GM21526 (cell line): ENCODE measurements at regions not wholly inside any gene's neighbourhood (a gene's known extent, or its start where the extent isn't known, plus 50 kb on each side); places are given as distances from the start of the nearest gene placed in this dataset.

Source experiments
- ATAC-seq: cut with Tn5 transposase; IDR thresholded peaks from one replicate; pipeline ENCODE4 v1.9.1; 2021; ENCODE audit warnings: moderate library complexity; ENCODE audit not compliant: unreplicated experiment, low FRiP score

DNA sequence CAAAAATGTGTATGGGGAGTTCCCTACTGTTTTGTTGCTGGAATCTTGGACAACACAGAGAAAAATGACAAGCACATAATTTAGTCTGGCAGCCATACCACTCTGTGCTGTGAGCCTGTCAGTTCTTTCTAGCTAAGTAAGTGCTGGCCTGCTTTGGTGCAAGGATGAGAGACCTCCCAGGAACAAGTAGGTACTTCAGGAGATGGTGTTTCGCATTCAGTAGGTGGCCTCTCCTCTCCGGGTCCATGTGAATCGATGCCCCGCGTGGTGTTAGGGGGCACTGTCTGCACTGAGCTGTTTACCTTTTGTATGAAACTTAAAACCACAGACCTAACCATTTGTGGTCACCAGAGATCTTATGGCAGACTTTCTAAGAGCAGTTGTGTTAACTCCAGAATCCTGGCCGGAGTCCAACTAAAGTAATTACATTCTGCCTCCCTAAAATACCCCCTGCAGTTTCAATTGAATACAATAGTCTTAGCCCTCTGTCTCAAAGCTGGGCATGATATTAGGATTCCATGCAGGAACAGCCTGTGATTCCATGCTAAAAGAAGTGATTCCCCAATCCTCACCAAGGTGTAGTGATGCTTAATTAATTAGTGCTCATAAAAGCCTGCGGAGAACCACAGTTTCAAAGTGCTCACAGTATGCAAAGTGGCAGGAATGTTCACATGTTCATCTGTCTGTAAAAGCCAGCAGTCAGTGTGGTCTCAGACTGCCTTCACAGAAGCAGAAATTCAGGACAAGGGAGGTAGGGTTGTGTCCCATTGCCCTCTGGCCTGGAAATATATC, 64.2 kb downstream of the LLPH start:
- ATAC-seq: peak; percentile 48

DNA sequence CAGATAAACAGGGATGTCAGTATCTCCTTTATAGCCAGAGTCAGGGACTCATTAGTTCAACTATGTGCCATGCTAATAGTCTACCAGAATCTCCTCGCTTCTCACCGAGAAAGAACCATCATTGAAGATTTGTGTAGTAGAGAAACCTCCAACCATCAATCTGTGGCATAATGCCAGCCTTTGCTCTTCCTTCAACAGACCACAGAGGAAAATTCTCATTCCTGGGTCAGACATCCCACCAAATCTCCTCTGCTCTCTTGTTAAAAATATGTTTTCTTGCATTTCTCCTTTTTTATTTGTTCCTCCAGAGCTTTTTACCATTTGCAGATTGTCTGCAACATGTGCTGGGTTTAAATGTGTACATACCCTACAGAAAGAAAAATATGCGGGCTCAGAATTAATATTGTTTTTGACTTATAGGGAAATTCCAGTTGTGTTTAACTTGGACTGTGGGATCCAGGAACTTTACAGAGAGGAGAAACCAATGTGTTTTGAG, 64.9 kb downstream of the LLPH start:
- ATAC-seq: no peak

DNA sequence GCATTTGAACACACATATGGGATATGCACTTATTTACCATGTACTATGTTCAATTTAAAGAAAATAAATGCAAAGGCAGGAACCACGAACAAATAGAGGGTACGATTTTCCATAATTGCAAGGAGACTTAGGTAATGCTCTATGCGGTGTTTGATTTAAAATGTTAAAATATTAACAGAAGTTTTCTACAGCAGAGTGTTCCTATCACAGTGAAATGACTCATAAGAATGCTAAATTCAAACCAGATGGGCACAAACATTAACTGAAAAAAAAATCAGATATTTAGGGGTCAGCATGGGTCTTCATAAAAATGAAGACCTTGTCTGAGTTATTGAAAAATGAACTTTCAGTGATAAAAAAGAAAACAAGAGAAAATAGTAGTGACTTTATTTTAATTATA, 65.4 kb downstream of the LLPH start:
- ATAC-seq: no peak

DNA sequence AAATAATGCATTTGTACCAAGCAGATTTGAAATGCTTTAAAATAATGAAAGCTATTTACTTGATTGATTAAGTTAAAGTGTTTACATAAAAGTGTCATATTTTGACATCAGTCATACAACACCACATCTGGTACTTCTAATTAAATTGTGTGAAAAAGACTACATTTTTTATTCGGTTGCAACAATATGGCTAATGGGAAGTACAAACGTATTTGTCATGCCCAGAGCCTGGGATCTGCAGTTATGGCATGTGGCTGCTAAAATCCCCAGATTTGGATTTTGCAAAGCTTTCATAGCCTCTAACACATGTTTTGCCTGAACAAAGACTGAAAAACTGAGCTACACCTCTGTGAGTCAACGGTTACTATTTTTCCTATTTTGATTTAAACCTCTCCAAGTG, 66.6 kb downstream of the LLPH start:
- no peak for ATAC-seq

DNA sequence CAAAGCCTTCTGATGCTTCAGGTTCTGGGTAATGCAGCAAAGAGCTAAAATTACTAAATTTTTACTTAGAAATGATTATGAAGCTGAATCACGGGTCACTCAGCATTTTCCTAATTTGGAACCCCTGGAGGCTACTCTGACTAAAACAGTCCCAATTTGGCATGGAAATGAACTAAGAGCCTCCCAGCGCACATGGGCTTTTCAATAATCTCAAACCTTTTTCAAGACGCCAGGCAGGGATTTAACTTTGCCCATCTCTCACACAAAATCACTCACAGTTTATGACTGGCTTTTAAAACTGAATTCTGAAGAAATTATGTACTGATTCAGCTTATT, 68.3 kb downstream of the LLPH start:
- no peak for ATAC-seq

DNA sequence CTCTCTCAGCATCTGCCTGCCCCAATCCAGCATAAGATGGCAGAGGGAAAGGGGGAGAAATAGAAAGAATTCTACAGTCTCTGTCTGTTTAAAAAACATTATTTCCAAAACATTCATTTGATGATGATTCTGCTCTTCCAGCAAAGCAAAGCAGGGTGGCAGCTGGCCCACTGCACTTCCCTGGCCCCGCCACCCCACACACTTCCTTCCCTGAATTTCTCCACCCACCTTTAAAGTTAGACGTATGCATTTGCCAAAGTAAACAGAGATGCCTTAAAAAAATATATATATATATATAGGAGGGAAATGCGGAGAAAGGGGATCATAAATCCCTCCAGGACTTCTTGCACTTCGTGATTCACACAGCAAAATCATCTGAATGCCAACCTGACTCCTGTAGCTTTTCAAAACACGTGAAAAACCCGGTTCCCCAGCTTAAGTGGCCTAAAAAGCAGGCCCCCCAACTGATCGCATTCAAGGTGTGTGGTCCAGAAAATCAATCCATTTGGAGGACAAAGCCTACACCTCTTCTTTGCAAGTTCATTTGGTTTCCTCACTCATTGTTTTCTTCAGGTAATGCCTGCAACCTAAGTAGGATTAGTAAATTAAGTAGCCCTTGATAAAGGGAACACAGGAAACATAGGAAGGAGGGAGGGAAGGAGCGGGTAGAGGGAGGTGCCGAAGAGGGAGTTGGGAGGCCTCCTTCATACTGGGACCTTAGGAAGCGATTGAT, 68.8 kb downstream of the LLPH start:
- ATAC-seq: no peak

DNA sequence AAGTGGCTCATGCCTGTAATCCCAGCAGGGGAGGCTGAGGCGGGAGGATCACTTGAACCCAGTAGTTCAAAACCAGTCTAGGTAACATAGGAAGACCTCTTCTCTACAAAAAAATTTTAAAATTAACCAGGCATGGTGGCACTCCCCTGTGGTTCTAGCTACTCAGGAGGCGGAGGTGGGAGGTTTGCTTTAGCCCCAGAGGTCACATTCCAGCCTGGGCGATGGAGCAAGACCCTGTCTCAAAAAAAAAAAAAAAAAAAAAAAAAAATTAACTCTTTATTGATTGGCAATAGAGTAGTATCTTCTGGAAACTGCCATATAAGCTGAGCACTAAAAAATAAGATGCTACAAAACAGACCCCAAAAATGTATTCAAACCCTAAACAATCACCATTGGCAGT, 69.5 kb downstream of the LLPH start:
- ATAC-seq: no peak

DNA sequence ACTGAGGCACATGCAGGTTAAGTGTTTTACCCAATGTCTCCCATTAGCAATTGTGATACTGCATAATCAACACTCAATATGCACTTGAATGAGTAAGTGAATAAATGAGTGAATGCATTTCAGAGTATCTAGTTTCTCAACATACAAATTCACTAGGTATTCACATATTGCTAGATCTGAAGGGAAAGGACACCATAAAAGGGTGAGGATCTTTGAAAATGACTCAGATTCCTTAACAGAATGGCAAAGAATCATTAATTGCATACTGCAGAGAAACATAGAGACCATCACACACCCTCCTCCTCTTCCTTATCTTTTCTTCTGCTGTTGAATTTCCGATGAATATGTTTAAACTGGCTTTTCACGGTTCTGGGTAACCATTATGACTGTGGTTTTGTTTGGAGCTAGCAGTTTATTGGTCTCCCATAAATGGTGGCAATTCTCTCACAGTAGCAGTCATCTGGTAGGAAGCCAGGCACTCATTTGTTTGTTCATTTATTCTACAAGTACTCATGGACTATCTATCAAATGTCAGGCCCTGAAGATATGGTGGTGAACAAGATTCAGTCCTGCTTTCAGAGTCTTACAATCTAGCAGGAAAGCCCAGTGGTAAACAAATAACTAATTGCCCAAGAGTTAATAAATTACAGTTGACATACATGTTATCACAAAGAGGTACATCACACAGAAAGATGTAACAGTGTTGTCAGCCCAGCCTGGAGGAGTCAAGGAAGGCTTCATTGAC, 70.2 kb downstream of the LLPH start:
- no peak for ATAC-seq

DNA sequence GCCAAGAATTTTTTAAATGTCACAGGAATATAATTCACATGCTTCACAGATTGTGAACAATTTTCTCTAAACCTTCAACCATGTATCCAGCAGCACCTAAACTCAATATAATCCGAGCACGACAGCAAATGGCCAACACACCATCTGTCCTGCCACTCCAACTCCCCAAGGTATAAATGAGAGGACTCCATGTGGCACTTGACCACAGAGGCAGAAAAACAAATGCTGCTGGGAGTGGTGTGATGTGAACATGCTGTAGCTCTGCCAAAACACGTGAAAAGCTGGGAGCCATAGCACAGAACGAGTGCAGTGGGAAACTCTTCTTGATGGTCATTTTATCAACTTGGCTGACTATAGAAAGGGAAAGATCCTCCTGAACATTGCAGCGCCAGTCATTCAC, 70.9 kb downstream of the LLPH start:
- ATAC-seq: no peak

DNA sequence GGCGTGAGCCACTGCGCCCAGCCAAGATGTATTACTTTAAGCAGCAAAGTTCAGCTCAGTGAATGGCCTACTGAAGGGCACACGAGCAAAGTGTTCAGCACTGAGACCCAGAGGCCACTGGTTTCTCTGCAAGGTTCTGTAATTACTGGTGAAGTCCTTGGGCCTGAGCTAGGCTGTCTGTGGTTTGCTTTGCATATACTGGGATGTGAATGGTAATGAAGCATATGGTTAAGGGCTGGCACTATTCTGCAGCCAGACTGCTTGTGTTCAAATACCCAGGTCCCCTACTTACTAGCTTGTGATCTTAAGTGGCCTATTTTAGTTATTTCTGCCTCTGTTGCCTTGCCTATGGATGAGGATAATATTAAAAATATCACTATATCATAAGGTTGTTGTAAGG, 72.0 kb downstream of the LLPH start:
- no peak for ATAC-seq

DNA sequence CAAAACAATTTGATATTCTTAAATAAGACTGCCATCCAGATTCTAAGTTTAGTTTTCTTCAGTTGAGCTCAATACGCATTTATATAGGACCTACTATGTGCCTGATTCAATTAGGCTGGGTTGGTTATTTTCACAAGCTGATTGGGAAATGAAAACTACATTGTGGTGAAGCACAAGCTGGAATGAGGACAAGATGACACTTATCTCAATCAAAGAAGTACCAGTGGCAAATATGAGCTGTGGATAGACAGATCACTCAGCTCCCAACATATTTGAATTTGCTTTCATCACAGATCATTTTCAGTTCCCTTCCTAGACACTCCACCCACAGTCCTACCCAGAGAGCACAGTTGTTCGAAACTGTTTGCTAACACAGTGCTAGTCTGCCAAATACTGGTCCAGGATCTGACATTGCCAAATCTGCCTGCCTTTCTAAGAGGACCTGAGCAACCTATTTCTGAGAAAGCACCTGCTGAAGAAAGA, 74.7 kb downstream of the LLPH start:
- peak; percentile 93 for ATAC-seq

DNA sequence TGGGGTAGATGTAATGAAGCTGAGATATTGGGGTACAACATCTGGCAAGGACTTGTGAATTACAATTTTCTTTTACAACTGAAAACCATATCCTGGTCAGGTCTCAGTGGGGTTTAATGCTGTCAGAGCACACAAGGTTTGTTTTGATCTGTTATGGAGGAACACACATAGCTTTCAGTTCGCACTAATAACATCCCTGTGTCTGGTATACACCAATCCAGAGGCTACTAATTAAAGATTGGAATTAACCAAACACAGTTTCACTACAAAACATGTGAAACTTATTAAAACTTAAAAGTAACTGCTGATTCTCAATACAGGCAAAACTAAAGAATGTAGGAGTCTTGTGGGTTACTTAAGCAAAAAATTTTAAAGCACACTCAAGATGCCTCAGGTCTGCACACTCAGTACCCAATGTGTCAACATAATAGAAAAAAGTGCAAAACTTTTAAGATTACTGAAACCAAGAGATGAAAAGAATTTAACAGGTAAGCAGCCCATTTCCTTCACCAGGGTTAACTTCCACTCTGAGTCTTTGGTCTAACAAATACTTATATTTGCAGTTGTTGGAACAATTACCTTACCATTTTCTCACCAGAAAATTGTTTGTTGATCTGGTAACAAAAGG, 77.4 kb downstream of the LLPH start:
- ATAC-seq: no peak

DNA sequence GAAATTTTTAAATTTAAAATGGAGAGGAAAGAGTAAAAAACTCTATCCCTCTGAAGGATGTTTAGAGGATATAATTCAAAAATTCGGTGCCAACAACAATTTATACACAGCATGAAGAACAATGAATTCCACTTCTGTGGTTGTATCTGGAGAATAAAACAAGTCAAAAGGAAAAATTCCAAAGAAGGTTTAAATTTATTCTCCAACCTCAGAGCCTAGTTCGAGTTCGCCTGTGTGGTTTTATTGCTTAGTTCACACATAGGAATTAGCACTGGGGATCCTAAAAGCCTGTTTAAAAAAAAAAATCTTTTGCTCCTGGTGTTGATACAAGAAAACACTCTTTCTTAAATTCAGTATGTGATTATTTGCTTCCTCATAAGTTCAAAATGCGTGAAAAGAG, 79.2 kb downstream of the LLPH start:
- no peak for ATAC-seq

DNA sequence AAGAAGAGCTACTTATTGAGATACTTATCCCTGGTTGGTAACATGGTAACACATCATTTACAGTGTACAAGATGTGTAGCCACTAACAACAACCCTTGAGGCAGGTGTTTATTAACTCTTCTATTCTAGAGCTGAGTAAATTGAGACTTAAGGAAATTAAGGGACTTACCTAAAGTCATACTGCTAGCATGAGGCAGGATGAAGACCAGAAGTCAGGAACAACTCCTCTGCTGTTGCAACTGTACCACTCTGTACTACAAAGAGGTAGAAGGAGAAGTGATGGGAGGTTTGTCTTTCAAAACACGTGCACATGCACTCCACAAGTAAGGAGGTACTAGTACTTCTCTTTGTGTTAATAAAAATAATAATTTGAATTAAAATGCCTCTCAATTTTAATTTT, 79.9 kb downstream of the LLPH start:
- ATAC-seq: no peak

DNA sequence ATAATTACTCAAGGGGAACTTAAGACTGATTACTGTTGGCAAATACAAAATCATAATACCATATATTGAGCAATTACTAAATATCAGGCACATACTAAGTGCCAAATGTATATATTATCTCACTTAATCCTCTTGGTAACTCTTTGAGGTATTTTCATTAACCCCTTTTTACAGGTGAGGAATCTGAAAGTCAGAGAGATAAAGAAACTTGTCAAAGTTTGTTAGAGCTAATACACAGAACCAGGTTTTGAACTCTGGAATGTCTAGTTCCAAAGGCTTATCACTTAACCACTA, 80.3 kb downstream of the LLPH start:
- no peak for ATAC-seq

DNA sequence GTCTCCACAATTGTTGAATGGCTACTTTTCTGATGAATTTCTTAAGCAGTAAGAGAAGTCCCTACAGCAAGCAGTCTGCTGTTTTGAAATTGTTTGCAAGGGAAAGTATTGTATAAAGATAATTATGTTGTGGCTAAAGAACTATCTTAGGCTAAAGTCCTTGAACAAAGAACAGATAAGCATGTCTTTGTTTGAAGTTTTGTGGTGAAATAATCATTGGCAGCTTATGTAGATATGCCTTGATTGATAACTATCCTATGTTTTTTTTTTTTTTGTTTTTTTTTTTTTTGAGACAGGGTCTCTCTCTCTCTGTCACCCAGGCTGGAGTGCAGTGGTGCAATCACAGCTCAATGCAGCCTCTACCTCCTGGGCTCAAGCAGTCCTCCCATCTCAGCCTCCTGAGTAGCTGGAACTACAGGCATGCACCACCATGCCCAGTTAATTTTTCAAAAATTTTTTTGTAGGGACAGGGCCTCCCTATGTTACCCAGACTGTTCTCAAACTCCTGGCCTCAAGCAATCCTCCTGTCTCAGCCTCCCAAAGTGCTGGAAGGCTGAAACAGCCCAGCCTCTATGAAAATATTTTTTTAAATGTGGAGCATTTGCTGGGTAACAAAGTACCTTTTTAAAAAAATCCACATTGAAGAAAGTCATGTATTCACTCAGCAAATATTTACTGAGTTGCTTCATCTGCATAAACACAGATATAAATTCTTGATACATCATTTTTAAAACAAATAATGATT, 80.8 kb downstream of the LLPH start:
- ATAC-seq: no peak

DNA sequence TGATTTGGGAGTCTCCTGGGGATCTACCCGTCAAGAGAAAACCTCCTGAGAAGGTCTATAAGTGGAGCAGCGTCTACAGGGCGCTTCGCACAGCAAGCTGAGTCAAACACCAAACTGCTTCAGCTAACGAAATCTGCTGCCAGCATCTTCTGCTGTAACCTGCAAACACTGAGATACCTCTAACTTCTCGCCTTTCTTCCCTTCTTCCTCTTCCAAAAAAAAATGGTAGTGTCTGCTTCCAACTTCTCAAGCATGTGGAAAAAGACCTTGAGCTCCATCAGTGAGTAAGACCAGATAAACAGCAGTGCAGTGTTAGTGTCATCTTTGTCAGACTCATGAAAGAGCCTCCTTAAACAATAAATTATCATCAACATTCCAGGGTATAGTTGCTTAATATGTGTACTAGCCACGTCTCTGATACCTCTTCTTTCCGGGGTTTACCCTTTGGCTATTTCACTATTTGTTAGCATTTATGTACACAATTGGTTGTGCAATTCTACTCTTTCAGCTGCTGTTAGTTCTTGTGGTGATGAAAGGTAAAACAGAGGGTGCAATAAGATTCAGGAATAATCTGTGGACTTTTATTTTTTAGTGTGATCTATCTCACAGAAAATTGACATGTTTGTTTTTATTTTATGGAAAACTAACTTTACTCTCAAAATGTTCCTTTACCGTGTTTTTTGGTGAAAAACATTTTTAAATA, 81.6 kb downstream of the LLPH start:
- ATAC-seq: no peak

DNA sequence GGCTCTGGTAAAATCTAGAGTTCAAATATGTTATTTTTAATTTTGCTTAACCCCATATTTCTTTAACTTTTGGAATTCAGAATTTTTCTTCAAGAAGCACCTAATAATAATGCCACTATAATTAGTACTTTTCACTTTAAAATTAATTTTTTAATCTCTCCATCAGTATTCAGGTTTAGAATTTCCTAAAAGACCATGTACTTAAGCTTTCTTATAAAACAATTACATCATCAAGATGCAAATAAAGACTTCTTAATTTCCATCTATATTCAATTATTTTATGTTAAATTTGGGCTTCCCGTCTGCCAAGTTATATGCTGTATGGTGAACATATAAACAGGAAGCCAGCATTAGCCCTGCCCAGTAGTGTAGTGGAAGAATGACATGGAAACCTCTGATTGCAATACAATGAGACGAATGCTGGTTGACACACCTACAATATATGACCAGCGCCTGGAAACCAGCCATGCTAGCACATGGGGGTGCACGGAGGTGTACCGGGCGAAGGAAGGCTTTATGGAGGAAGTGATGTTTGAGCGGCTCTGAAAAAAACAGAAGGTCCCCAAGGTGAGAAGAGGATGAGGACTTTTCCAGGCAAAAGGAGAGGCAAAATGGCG, 82.2 kb downstream of the LLPH start:
- ATAC-seq: no peak

DNA sequence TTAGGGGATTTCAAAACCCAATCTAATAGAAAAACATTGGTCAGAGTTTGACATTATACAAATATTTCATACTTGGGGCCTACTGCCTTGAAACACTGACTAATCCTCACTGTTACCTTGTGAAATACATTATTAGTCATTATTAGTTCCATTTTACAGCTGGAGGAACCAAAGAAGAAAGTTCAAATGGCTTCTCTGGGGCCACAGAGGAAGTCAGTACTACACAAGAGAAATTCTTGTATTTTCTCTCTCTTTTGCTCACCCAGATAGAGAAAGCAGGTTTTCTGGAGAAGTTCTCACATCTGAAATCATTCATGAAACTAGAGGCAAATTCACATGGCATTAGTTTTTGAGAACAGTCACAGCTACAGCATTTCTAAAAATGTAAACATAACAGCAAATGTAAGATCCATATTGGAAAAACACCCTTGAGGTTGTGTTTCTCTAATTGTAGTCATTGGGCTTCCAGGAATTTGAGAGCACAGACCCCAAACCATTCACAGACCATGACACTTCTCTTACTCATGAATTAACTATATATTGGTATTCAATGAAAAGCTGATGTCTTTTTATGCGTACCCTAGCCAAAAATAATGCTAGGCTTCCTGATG, 83.0 kb downstream of the LLPH start:
- peak; percentile 90 for ATAC-seq
